Colonic mucosa (tissue), 4 donors: ENCODE measurements at regions not wholly inside any gene's neighbourhood (a gene's known extent, or its start where the extent isn't known, plus 50 kb on each side); places are given as distances from the start of the nearest gene placed in this dataset.

ENCODE experiments used
- DNase-seq: peaks from one replicate; pipeline ENCODE4 v3.0.0-alpha.2; 2020
- H3K27ac ChIP-seq: fragments of 200-600 bp; one replicate; pipeline ENCODE4 v1.8.0; 2021
- H3K27me3 ChIP-seq: fragments of 200-600 bp; one replicate; pipeline ENCODE4 v1.8.0; 2021
- H3K36me3 ChIP-seq: fragments of 200-600 bp; one replicate; pipeline ENCODE4 v1.8.0; 2021
- H3K4me1 ChIP-seq: fragments of 200-600 bp; one replicate; pipeline ENCODE4 v1.8.0; 2021; ENCODE audit warnings: mild to moderate bottlenecking
- H3K4me3 ChIP-seq: fragments of 200-600 bp; one replicate; pipeline ENCODE4 v1.8.0; 2021
- H3K9ac ChIP-seq, 2 donors: one replicate each; pipeline ENCODE4 v1.7.0; 2013; ENCODE audit warnings: control low read depth in 2 of 2, low read depth in 2 of 2, low read length in 2 of 2
- H3K9me3 ChIP-seq: fragments of 200-600 bp; one replicate; pipeline ENCODE4 v1.8.0; 2021
- CTCF ChIP-seq: fragments of 200-600 bp; IDR thresholded peaks from one replicate; pipeline ENCODE4 v1.8.0; 2022; ENCODE audit warnings: antibody characterized with exemption, mild to moderate bottlenecking
- intact Hi-C: fragments of 100-400 bp; cut with DNase I; formaldehyde crosslinking; loops from one replicate; pipeline ENCODE4 v1.14.1; 2022
- donor health status: healthy.
- donor health status: DM: no; HTN: no; CAD: no.
- donor health status: DM: no; HTN: no; CAD: no.

GRCh38 chr17:77054936-77055335, 85.8 kb upstream of the SEC14L1 start:
- no peak for TF ChIP-seq CTCF
- intact Hi-C loops = loop anchor here (5.0 kb wide), 1 partner anchor 188 kb away; the partner anchor contains the start of gene MGAT5B

GRCh38 chr17:77055453-77055852, 85.3 kb upstream of the SEC14L1 start:
- H3K4me3 ChIP-seq = no peak overlapping the region
- no peaks in the 10 kb centered on the region for H3K36me3 ChIP-seq
- H3K27me3 ChIP-seq = no peaks in the 10 kb centered on the region
- H3K4me1 ChIP-seq = no peaks in the 10 kb centered on the region
- no peaks in the 10 kb centered on the region for H3K9me3 ChIP-seq
- no peak for TF ChIP-seq CTCF
- H3K9ac ChIP-seq = no peak overlapping the region
- intact Hi-C loops = loop anchor here (5.0 kb wide), 1 partner anchor 188 kb away; the partner anchor contains the start of gene MGAT5B
- DNase-seq = no peak
- H3K27ac ChIP-seq = no peak overlapping the region

More at GRCh38 chr17:77054936-77055335, 85.8 kb upstream of the SEC14L1 start:
- H3K9ac ChIP-seq = no peak overlapping the region
- H3K9me3 ChIP-seq = no peaks in the 10 kb centered on the region
- H3K27me3 ChIP-seq = no peaks in the 10 kb centered on the region
- H3K4me1 ChIP-seq = no peaks in the 10 kb centered on the region
- no peaks in the 10 kb centered on the region for H3K36me3 ChIP-seq
- no peak overlapping the region for H3K27ac ChIP-seq
- no peak for DNase-seq
- H3K4me3 ChIP-seq = no peak overlapping the region

GRCh38 chr17:77058016-77058415, 82.8 kb upstream of the SEC14L1 start:
- Histone ChIP-seq H3K36me3 (no peaks in the 10 kb centered on the region), H3K27ac (no peak overlapping the region), H3K27me3 (no peaks in the 10 kb centered on the region), H3K4me1 (no peaks in the 10 kb centered on the region), H3K9me3 (no peaks in the 10 kb centered on the region), H3K4me3 (no peak overlapping the region), H3K9ac (no peak overlapping the region)
- TF ChIP-seq CTCF = no peak
- no peak for DNase-seq
- intact Hi-C loops = loop anchor here (5.0 kb wide), 1 partner anchor 191 kb away; the partner anchor contains the start of gene MGAT5B

GRCh38 chr17:77061669-77062068, 79.1 kb upstream of the SEC14L1 start:
- TF ChIP-seq CTCF = no peak
- H3K9ac ChIP-seq = no peak overlapping the region
- H3K27me3 ChIP-seq = no peaks in the 10 kb centered on the region
- no peak for DNase-seq
- intact Hi-C loops = no loop called here
- no peak overlapping the region for H3K27ac ChIP-seq
- H3K36me3 ChIP-seq = no peaks in the 10 kb centered on the region
- no peak overlapping the region for H3K4me3 ChIP-seq
- H3K9me3 ChIP-seq = no peaks in the 10 kb centered on the region
- H3K4me1 ChIP-seq = no peaks in the 10 kb centered on the region

- no peak for TF ChIP-seq CTCF
- no peaks in the 10 kb centered on the region for H3K4me1 ChIP-seq
- no peak overlapping the region for H3K4me3 ChIP-seq
- H3K9ac ChIP-seq = no peak overlapping the region
- H3K36me3 ChIP-seq = no peaks in the 10 kb centered on the region
- H3K27ac ChIP-seq = no peak overlapping the region
- intact Hi-C loops = no loop called here
- no peak for DNase-seq
- no peaks in the 10 kb centered on the region for H3K27me3 ChIP-seq
- no peaks in the 10 kb centered on the region for H3K9me3 ChIP-seq
These were observed 76.2 kb upstream of the SEC14L1 start for GRCh38 chr17:77064598-77064997.

GRCh38 chr17:77066165-77066564, 74.6 kb upstream of the SEC14L1 start:
- H3K4me1 ChIP-seq = no peaks in the 10 kb centered on the region
- no peak overlapping the region for H3K4me3 ChIP-seq
- DNase-seq = no peak
- H3K27ac ChIP-seq = no peak overlapping the region
- H3K27me3 ChIP-seq = no peaks in the 10 kb centered on the region
- H3K9ac ChIP-seq = no peak overlapping the region
- intact Hi-C loops = no loop called here
- no peaks in the 10 kb centered on the region for H3K36me3 ChIP-seq
- no peak for TF ChIP-seq CTCF
- H3K9me3 ChIP-seq = no peaks in the 10 kb centered on the region
